ENCODE measurements at regions not wholly inside any gene's neighbourhood (a gene's known extent, or its start where the extent isn't known, plus 50 kb on each side); places are given as distances from the start of the nearest gene placed in this dataset.

DNA sequence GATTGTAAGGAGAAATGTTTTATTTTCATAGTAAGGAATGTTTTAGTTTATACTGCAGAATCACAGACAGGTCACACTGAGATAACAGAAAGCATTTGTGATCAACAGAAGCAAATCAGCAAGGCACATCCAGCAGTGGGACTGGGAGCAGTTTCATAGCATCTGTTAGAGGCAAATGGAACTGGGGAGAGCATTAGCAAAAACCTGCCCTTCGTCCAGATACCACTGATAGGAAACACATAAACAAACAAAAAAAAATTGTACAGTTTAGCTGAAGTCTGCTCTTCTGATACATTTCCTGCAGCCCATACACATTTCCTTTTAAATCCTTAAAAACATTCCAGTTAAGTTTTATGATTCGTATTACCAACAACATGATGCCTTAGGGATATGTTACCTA lies 374.3 kb downstream of the PCDH7 start:
- DNase-seq (ENCODE audit: low read depth, low spot score) = no peak
- no peak overlapping the region for H3K4me3 ChIP-seq (ENCODE audit: low read depth, low read length)
- POLR2A ChIA-PET = no interaction called here
- CTCF ChIA-PET = no interaction called here
- TF ChIP-seq, protein P1, sequence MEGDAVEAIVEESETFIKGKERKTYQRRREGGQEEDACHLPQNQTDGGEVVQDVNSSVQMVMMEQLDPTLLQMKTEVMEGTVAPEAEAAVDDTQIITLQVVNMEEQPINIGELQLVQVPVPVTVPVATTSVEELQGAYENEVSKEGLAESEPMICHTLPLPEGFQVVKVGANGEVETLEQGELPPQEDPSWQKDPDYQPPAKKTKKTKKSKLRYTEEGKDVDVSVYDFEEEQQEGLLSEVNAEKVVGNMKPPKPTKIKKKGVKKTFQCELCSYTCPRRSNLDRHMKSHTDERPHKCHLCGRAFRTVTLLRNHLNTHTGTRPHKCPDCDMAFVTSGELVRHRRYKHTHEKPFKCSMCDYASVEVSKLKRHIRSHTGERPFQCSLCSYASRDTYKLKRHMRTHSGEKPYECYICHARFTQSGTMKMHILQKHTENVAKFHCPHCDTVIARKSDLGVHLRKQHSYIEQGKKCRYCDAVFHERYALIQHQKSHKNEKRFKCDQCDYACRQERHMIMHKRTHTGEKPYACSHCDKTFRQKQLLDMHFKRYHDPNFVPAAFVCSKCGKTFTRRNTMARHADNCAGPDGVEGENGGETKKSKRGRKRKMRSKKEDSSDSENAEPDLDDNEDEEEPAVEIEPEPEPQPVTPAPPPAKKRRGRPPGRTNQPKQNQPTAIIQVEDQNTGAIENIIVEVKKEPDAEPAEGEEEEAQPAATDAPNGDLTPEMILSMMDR (IDR thresholded peaks at IDR 0.05; ENCODE audit: insufficient read depth, low read length, missing control alignments) = no peak

DNA sequence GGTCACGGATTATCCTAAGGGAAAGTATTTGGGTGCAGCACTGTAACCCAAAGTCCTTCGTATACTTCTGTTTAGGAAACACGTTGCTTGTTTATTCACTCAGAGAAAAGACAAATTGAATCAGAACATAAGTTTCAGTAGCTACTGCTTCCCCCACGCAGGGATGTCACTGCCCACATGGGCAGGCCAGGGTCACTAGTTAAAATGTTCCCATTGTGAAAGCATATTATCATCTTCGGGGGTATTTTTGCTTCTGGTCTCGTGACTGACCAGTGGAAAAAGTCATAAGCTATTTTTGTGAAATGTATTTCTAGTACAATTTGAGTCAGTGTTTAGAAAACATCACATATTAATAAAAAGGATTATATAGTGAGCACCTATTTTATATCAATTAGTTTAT lies 377.8 kb downstream of the PCDH7 start:
- TF ChIP-seq, protein P1 (IDR thresholded peaks at IDR 0.05; ENCODE audit: insufficient read depth, low read length, missing control alignments) = no peak
- no peak for DNase-seq (ENCODE audit: low read depth, low spot score)
- ChIA-PET POLR2A (no interaction called here), CTCF (no interaction called here)
- no peak overlapping the region for H3K4me3 ChIP-seq (ENCODE audit: low read depth, low read length)

DNA sequence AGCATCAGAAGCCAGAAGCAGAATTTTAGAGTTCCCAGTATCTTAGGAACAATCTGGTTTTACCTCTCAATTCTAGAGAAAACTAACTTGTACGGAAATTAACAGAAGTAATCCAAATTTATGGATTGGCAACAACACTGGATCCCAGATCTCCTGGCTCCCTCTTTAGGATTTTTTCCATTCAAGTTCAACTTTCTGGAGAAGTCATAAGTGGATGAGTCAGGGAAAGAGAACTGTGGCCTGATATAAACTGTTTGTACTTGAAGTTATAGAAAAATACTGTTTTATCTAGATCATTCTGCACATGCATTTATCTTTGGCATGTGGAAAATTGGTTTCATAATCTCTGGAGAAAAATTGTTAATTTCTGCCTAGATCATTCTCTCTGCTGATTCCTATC lies 380.4 kb downstream of the PCDH7 start:
- ChIA-PET POLR2A (no interaction called here), CTCF (no interaction called here)
- no peak overlapping the region for H3K4me3 ChIP-seq (ENCODE audit: low read depth, low read length)
- no peak for DNase-seq (ENCODE audit: low read depth, low spot score)
- TF ChIP-seq, protein P1 (IDR thresholded peaks at IDR 0.05; ENCODE audit: insufficient read depth, low read length, missing control alignments) = no peak

DNA sequence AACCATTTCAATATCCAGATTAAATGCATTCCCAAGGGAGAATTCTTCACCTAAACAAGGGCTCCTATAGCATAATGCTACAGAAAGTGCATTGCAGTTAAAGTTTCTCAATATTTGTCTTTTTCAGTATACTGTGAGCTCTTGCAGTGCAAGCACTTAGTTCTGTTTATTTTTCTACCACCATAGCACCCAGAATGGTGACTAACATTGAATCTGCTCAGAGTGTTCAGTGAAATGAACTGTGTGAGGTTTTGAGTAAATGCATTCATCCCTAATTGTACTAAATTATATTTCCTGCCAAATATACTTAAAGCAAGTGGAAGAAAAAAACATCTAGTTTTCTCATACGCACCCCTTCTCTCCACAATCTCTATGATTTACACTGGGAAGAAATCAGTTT lies 383.9 kb downstream of the PCDH7 start:
- DNase-seq (ENCODE audit: low read depth, low spot score) = no peak
- POLR2A ChIA-PET = no interaction called here
- CTCF ChIA-PET = no interaction called here
- TF ChIP-seq, protein P1 (IDR thresholded peaks at IDR 0.05; ENCODE audit: insufficient read depth, low read length, missing control alignments) = no peak
- H3K4me3 ChIP-seq (ENCODE audit: low read depth, low read length) = no peak overlapping the region

DNA sequence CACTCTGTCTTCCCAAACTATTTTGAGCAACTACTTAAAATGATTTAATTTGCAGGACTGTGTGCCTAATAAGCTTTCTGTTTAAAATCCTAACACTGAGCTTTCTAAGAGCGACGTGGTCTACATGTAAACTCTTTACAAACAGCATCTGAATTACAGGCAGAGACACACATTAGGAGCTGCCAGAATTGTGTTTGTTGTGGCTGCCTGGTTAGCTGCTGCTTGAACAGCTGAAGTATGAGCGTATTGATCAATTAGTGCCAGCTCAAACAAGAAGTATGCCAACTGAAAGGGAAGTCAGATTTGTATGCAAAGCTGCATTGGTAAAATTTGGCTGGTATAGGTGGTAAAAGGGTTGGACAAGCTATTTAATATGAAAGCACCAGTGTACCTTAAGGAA lies 384.4 kb downstream of the PCDH7 start:
- ChIA-PET POLR2A (no interaction called here), CTCF (no interaction called here)
- TF ChIP-seq, protein P1 (IDR thresholded peaks at IDR 0.05; ENCODE audit: insufficient read depth, low read length, missing control alignments) = no peak
- DNase-seq (ENCODE audit: low read depth, low spot score) = no peak
- no peak overlapping the region for H3K4me3 ChIP-seq (ENCODE audit: low read depth, low read length)

DNA sequence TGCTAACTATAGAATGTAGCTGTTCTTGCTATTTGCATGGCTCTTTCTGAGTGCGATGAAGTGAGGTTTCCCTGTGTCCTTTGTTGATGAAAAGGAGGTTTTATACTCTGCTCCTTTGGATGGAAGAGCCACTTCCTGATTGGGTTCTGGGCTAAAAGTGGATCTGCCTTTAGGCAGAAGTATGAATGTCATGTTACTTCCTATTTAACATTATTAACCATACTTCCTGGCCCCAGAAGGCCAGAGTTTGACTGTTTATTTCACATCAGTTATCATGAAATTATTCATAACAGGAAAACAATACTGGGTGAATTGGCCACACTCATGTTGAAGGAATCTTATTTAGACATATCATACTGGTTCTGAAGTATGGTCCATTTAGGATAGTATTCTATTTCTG lies 386.2 kb downstream of the PCDH7 start:
- TF ChIP-seq, protein P1 (IDR thresholded peaks at IDR 0.05; ENCODE audit: insufficient read depth, low read length, missing control alignments) = no peak
- POLR2A ChIA-PET = no interaction called here

More for the DNA sequence above, 386.2 kb downstream of the PCDH7 start:
- no peak for DNase-seq (ENCODE audit: low read depth, low spot score)
- H3K4me3 ChIP-seq (ENCODE audit: low read depth, low read length) = no peak overlapping the region
- CTCF ChIA-PET = no interaction called here
